Large intestine (tissue), 3 donors: ENCODE measurements at regions not wholly inside any gene's neighbourhood (a gene's known extent, or its start where the extent isn't known, plus 50 kb on each side); places are given as distances from the start of the nearest gene placed in this dataset.

Source experiments
- DNase-seq, 2 donors: peaks; one replicate each; pipeline versions ENCODE4 v3.0.0 to v3.0.0-alpha.2; 2013
- H3K27ac ChIP-seq: one replicate; pipeline ENCODE4 v1.5.1; 2013; ENCODE audit warnings: low read length
- H3K27me3 ChIP-seq: 2 replicates; pipeline ENCODE4 v1.6.1; 2013; ENCODE audit warnings: low read length; ENCODE audit not compliant: control insufficient read depth, insufficient read depth
- H3K36me3 ChIP-seq: 2 replicates; pipeline ENCODE4 v1.6.1; 2013; ENCODE audit warnings: low read length; ENCODE audit not compliant: control insufficient read depth, insufficient read depth
- H3K4me1 ChIP-seq: one replicate; pipeline ENCODE4 v1.6.1; 2013; ENCODE audit warnings: low read length; ENCODE audit not compliant: control insufficient read depth, insufficient read depth
- H3K4me3 ChIP-seq: one replicate; pipeline ENCODE4 v1.5.1; 2013; ENCODE audit warnings: low read length
- H3K9me3 ChIP-seq: one replicate; pipeline ENCODE4 v1.6.1; 2013; ENCODE audit warnings: mild to moderate bottlenecking, low read depth, low read length, moderate library complexity; ENCODE audit not compliant: control insufficient read depth
- WGBS: methylation state at CpG from one replicate; pipeline ENCODE4 v1.1.5; 2013; ENCODE audit warnings: low lambda C conversion rate; ENCODE audit not compliant: insufficient coverage; 5-methylcytosine and 5-hydroxymethylcytosine counted together

- no peak overlapping the region for H3K27ac ChIP-seq
- WGBS = no CpG with 5 or more reads among the region's 14 CpGs
- H3K4me3 ChIP-seq = no peak overlapping the region
- no peaks in the 10 kb centered on the region for H3K36me3 ChIP-seq
- no peak for DNase-seq
- peaks cover 2% of the 10 kb centered on the region for H3K27me3 ChIP-seq
- no peaks in the 10 kb centered on the region for H3K9me3 ChIP-seq
- no peaks in the 10 kb centered on the region for H3K4me1 ChIP-seq
Measured at GRCh38 chr10:118966076-118966849, 63.3 kb upstream of the NANOS1 start.

- H3K4me3 ChIP-seq = no peak overlapping the region
- H3K36me3 ChIP-seq = no peaks in the 10 kb centered on the region
- no peaks in the 10 kb centered on the region for H3K4me1 ChIP-seq
- DNase-seq = no peak
- WGBS = 100% methylated on average over 1 of the region's 4 CpGs
- H3K27me3 ChIP-seq = peaks cover 2% of the 10 kb centered on the region
- no peak overlapping the region for H3K27ac ChIP-seq
- no peaks in the 10 kb centered on the region for H3K9me3 ChIP-seq
Measured at GRCh38 chr10:118966850-118967125, 62.7 kb upstream of the NANOS1 start.

GRCh38 chr10:118967160-118967559, 62.4 kb upstream of the NANOS1 start:
- H3K9me3 ChIP-seq = no peaks in the 10 kb centered on the region
- H3K27me3 ChIP-seq = peaks cover 4% of the 10 kb centered on the region
- DNase-seq = no peak
- H3K27ac ChIP-seq = no peak overlapping the region
- no peaks in the 10 kb centered on the region for H3K4me1 ChIP-seq
- no peak overlapping the region for H3K4me3 ChIP-seq
- WGBS = no CpG with 5 or more reads among the region's 7 CpGs
- no peaks in the 10 kb centered on the region for H3K36me3 ChIP-seq

- Histone ChIP-seq H3K27me3 (peaks cover 4% of the 10 kb centered on the region), H3K9me3 (no peaks in the 10 kb centered on the region)
- no CpG with 5 or more reads among the region's 8 CpGs for WGBS
Measured at GRCh38 chr10:118968060-118968459, 61.5 kb upstream of the NANOS1 start.

GRCh38 chr10:118968482-118968881, 61.0 kb upstream of the NANOS1 start:
- no peaks in the 10 kb centered on the region for H3K36me3 ChIP-seq
- no peak overlapping the region for H3K4me3 ChIP-seq
- H3K27ac ChIP-seq = no peak overlapping the region
- WGBS = no CpG with 5 or more reads among the region's 11 CpGs
- H3K9me3 ChIP-seq = no peaks in the 10 kb centered on the region
- H3K4me1 ChIP-seq = no peaks in the 10 kb centered on the region
- peaks cover 4% of the 10 kb centered on the region for H3K27me3 ChIP-seq
- no peak for DNase-seq

More at GRCh38 chr10:118968060-118968459, 61.5 kb upstream of the NANOS1 start:
- Histone ChIP-seq H3K4me3 (no peak overlapping the region), H3K27ac (no peak overlapping the region), H3K4me1 (no peaks in the 10 kb centered on the region), H3K36me3 (no peaks in the 10 kb centered on the region)
- DNase-seq = no peak

- H3K4me1 ChIP-seq = no peaks in the 10 kb centered on the region
- DNase-seq = no peak
- H3K27me3 ChIP-seq = peaks cover 4% of the 10 kb centered on the region
- no peaks in the 10 kb centered on the region for H3K9me3 ChIP-seq
- no CpG with 5 or more reads among the region's 5 CpGs for WGBS
- no peaks in the 10 kb centered on the region for H3K36me3 ChIP-seq
- H3K27ac ChIP-seq = no peak overlapping the region
- no peak overlapping the region for H3K4me3 ChIP-seq
Measured at GRCh38 chr10:118969014-118969413, 60.5 kb upstream of the NANOS1 start.

- H3K36me3 ChIP-seq = no peaks in the 10 kb centered on the region
- no peaks in the 10 kb centered on the region for H3K9me3 ChIP-seq
- no peak overlapping the region for H3K4me3 ChIP-seq
- H3K27ac ChIP-seq = no peak overlapping the region
- H3K4me1 ChIP-seq = no peaks in the 10 kb centered on the region
- DNase-seq = no peak
- WGBS = 83% methylated on average over 1 of the region's 5 CpGs
- peaks cover 4% of the 10 kb centered on the region for H3K27me3 ChIP-seq
Measured at GRCh38 chr10:118970770-118971169, 58.7 kb upstream of the NANOS1 start.

- DNase-seq = no peak
- H3K4me3 ChIP-seq = no peak overlapping the region
- H3K9me3 ChIP-seq = no peaks in the 10 kb centered on the region
- no peak overlapping the region for H3K27ac ChIP-seq
- no peaks in the 10 kb centered on the region for H3K36me3 ChIP-seq
- whole genome bisulfite sequencing = 100% methylated on average over 3 of the region's 7 CpGs
- H3K27me3 ChIP-seq = peaks cover 4% of the 10 kb centered on the region
- no peaks in the 10 kb centered on the region for H3K4me1 ChIP-seq
Measured at GRCh38 chr10:118971187-118971586, 58.3 kb upstream of the NANOS1 start.

GRCh38 chr10:118971876-118972275, 57.6 kb upstream of the NANOS1 start:
- Histone ChIP-seq H3K4me3 (no peak overlapping the region), H3K9me3 (no peaks in the 10 kb centered on the region), H3K27me3 (peaks cover 4% of the 10 kb centered on the region), H3K36me3 (no peaks in the 10 kb centered on the region), H3K27ac (no peak overlapping the region), H3K4me1 (no peaks in the 10 kb centered on the region)
- no peak for DNase-seq
- WGBS = no CpG with 5 or more reads among the region's 3 CpGs

- DNase-seq = no peak
- Histone ChIP-seq H3K36me3 (no peaks in the 10 kb centered on the region), H3K4me3 (no peak overlapping the region), H3K27me3 (peaks cover 4% of the 10 kb centered on the region), H3K9me3 (no peaks in the 10 kb centered on the region), H3K4me1 (no peaks in the 10 kb centered on the region), H3K27ac (no peak overlapping the region)
- no CpG with 5 or more reads among the region's 1 CpG for WGBS
Measured at GRCh38 chr10:118973744-118974143, 55.8 kb upstream of the NANOS1 start.

GRCh38 chr10:118974951-118975350, 54.6 kb upstream of the NANOS1 start:
- H3K4me1 ChIP-seq = no peaks in the 10 kb centered on the region
- H3K36me3 ChIP-seq = no peaks in the 10 kb centered on the region
- H3K27me3 ChIP-seq = peaks cover 4% of the 10 kb centered on the region
- no peaks in the 10 kb centered on the region for H3K9me3 ChIP-seq
- H3K4me3 ChIP-seq = no peak overlapping the region
- WGBS = no CpG with 5 or more reads among the region's 3 CpGs
- DNase-seq = no peak
- no peak overlapping the region for H3K27ac ChIP-seq
